ENCODE measurements at regions not wholly inside any gene's neighbourhood (a gene's known extent, or its start where the extent isn't known, plus 50 kb on each side); places are given as distances from the start of the nearest gene placed in this dataset.

DNA sequence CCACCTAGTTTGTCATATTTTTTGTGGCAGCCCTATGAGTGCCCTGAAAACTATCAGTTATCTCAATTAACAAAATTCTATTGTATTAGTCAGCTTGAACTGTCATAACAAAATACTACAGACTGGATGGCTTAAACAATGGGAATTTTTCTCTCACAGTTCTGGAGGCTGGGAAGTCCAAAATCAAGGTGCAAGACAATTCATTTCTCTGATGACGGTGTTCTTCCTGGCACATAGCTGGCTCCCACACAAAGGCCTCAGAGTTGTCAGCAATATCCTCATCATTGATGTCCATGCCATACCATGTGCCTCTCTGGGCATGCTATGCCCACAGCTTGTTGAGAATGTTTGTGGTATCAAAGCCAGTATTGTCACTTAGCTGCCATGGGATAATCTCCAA, 691.9 kb downstream of the NR2F1-AS1 start:
- TF ChIP-seq CTCF (conservative IDR thresholded peaks at IDR 0.05) (no peak), ZFX (IDR thresholded peaks at IDR 0.05) (no peak)
